GM23338 (cell line): ENCODE measurements at regions not wholly inside any gene's neighbourhood (a gene's known extent, or its start where the extent isn't known, plus 50 kb on each side); places are given as distances from the start of the nearest gene placed in this dataset.

ENCODE experiments used
- ATAC-seq: fragments of 200-7000 bp; cut with Tn5 transposase; 3 replicates; pipeline ENCODE4 v1.9.1; 2020
- DNase-seq: peaks from one replicate; pipeline ENCODE4 v3.0.0-alpha.2; 2015; ENCODE audit warnings: low spot score
- H2AFZ ChIP-seq: fragments of 200-600 bp; sonication (generic); 2 replicates; pipeline ENCODE4 v1.8.0; 2016; ENCODE audit warnings: antibody characterized with exemption, mild to moderate bottlenecking, moderate library complexity
- H3F3A ChIP-seq: fragments of 200-600 bp; sonication (generic); replicated peaks from 2 replicates; pipeline ENCODE4 v1.8.0; 2017; ENCODE audit warnings: antibody characterized with exemption, mixed run types, low read depth
- H3K27ac ChIP-seq: fragments of 200-600 bp; sonication (generic); 2 replicates; pipeline ENCODE4 v1.6.1; 2016; ENCODE audit warnings: low read depth
- H3K27me3 ChIP-seq: fragments of 200-600 bp; sonication (generic); 2 replicates; pipeline ENCODE4 v1.8.0; 2016; ENCODE audit warnings: mild to moderate bottlenecking, mixed run types, moderate library complexity; ENCODE audit not compliant: insufficient read depth
- H3K36me3 ChIP-seq: fragments of 200-600 bp; sonication (generic); 2 replicates; pipeline ENCODE4 v1.8.0; 2016; ENCODE audit warnings: mild to moderate bottlenecking; ENCODE audit not compliant: insufficient read depth
- H3K4me1 ChIP-seq: fragments of 200-600 bp; sonication (generic); 2 replicates; pipeline ENCODE4 v1.8.0; 2016; ENCODE audit warnings: mild to moderate bottlenecking, moderate library complexity; ENCODE audit not compliant: insufficient read depth
- H3K4me2 ChIP-seq: fragments of 200-600 bp; sonication (generic); 2 replicates; pipeline ENCODE4 v1.7.1; 2017; ENCODE audit warnings: mixed run types
- H3K4me3 ChIP-seq: fragments of 200-600 bp; sonication (generic); 2 replicates; pipeline ENCODE4 v1.6.1; 2016; ENCODE audit warnings: mixed run types
- H3K79me2 ChIP-seq: fragments of 200-600 bp; sonication (generic); replicated peaks from 2 replicates; pipeline ENCODE4 v1.8.0; 2017; ENCODE audit warnings: mild to moderate bottlenecking; ENCODE audit not compliant: insufficient read depth
- H3K9me2 ChIP-seq: fragments of 200-600 bp; sonication (generic); 2 replicates; pipeline ENCODE4 v1.8.0; 2017; ENCODE audit not compliant: insufficient read depth
- H4K20me1 ChIP-seq: fragments of 200-600 bp; sonication (generic); replicated peaks from 2 replicates; pipeline ENCODE4 v1.8.0; 2017; ENCODE audit warnings: mild to moderate bottlenecking; ENCODE audit not compliant: insufficient read depth
- H3K27ac Mint-ChIP-seq: 2 replicates; pipeline ENCODE4 v1.8.0; 2020; ENCODE audit warnings: inconsistent platforms, mild to moderate bottlenecking, moderate library complexity, mixed read lengths
- H3K27me3 Mint-ChIP-seq: 3 replicates; pipeline ENCODE4 v1.8.0; 2022; ENCODE audit warnings: low read depth, mild to moderate bottlenecking, moderate library complexity, mixed read lengths, inconsistent platforms; ENCODE audit not compliant: insufficient read depth, poor library complexity
- H3K36me3 Mint-ChIP-seq: 3 replicates; pipeline ENCODE4 v1.8.0; 2021; ENCODE audit warnings: low read depth, mild to moderate bottlenecking, inconsistent platforms, moderate library complexity, mixed read lengths
- H3K4me1 Mint-ChIP-seq: 3 replicates; pipeline ENCODE4 v1.8.0; 2020; ENCODE audit warnings: mild to moderate bottlenecking, inconsistent platforms, mixed read lengths
- H3K4me3 Mint-ChIP-seq: 3 replicates; pipeline ENCODE4 v1.8.0; 2021; ENCODE audit warnings: moderate library complexity, mild to moderate bottlenecking, inconsistent platforms, mixed read lengths
- H3K9me3 Mint-ChIP-seq: 3 replicates; pipeline ENCODE4 v1.8.0; 2020; ENCODE audit warnings: moderate library complexity, mild to moderate bottlenecking, inconsistent platforms, mixed read lengths
- ETS1 ChIP-seq: IDR thresholded peaks from 2 replicates; pipeline ENCODE4 v1.6.1; 2016; ENCODE audit warnings: antibody characterized with exemption
- EZH2 ChIP-seq: fragments of 200-600 bp; sonication (generic); IDR thresholded peaks from one replicate; pipeline ENCODE4 v1.8.0; 2017; ENCODE audit warnings: antibody characterized with exemption, mild to moderate bottlenecking, low read depth; ENCODE audit not compliant: unreplicated experiment
- JUNB ChIP-seq: IDR thresholded peaks from one replicate; pipeline ENCODE4 v1.6.1; 2016; ENCODE audit warnings: antibody characterized with exemption; ENCODE audit not compliant: unreplicated experiment
- POLR2AphosphoS5 ChIP-seq: IDR thresholded peaks from 2 replicates; pipeline ENCODE4 v1.6.1; 2016; ENCODE audit warnings: antibody characterized with exemption, low read depth
- REST ChIP-seq: IDR thresholded peaks from one replicate; pipeline ENCODE4 v1.6.1; 2018; ENCODE audit warnings: antibody characterized with exemption; ENCODE audit not compliant: unreplicated experiment
- STAT1 ChIP-seq: IDR thresholded peaks from one replicate; pipeline ENCODE4 v1.6.1; 2016; ENCODE audit warnings: antibody characterized with exemption; ENCODE audit not compliant: unreplicated experiment
- ZNF114 ChIP-seq: fragments of 250-450 bp; sonication (Bioruptor Pico); IDR thresholded peaks from 2 replicates; pipeline ENCODE4 v1.5.0; 2020; ENCODE audit warnings: mild to moderate bottlenecking, moderate library complexity
- ZNF331 ChIP-seq: fragments of 250-450 bp; sonication (Bioruptor Pico); IDR thresholded peaks from 2 replicates; pipeline ENCODE4 v1.5.0; 2020; ENCODE audit warnings: low read depth, mild to moderate bottlenecking, moderate library complexity
- ZNF462 ChIP-seq: fragments of 250-450 bp; sonication (Bioruptor Pico); IDR thresholded peaks from 2 replicates; pipeline ENCODE4 v1.5.0; 2020; ENCODE audit warnings: mild to moderate bottlenecking, moderate library complexity

DNA sequence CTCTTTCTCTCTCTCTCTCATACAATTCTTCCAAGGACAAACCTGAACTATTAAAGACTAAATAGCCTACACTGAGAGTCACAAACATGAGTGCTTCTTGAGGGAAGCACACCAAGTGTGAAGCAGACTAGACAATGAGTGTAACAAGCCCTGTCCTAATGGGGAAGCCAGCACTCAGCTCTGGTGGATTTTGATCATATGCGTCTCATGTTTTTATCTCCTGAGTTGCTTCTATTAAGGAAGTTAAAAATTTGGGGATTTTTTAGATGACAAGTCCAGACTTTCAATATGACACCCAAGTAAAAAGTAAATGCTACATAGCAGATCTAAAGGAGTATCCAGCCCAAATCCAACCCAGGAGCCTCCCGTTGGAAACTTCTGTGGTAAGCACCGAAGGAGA, 437.8 kb downstream of the RFC3 start:
- Mint-ChIP-seq H3K27ac (no peak overlapping the region), H3K4me1 (peaks cover 8% of the 10 kb centered on the region)
- no peak for DNase-seq

GRCh38 chr13:34256236-34256635, 438.3 kb downstream of the RFC3 start:
- H3K27me3 ChIP-seq = no peaks in the 10 kb centered on the region
- no peak overlapping the region for H2AFZ ChIP-seq
- H3K9me2 ChIP-seq = peaks cover 10% of the 10 kb centered on the region; the same call in 1 of the 2 replicates
- H3K79me2 ChIP-seq = no peaks in the 10 kb centered on the region
- no peaks in the 10 kb centered on the region; the same call in 1 of the 2 replicates for H3K36me3 ChIP-seq
- no peaks in the 10 kb centered on the region for H3F3A ChIP-seq
- Mint-ChIP-seq H3K27me3 (no peaks in the 10 kb centered on the region), H3K27ac (no peak overlapping the region), H3K4me1 (peaks cover 8% of the 10 kb centered on the region), H3K36me3 (peaks cover 5% of the 10 kb centered on the region; the same call in 2 of the 3 replicates), H3K9me3 (peaks cover 17% of the 10 kb centered on the region), H3K4me3 (no peak overlapping the region)
- ATAC-seq (no peak), DNase-seq (no peak)
- H3K4me3 ChIP-seq = no peak overlapping the region
- no peak overlapping the region for H3K4me2 ChIP-seq
- no peaks in the 10 kb centered on the region for H4K20me1 ChIP-seq
- no peak overlapping the region for H3K27ac ChIP-seq
- peaks cover 9% of the 10 kb centered on the region; the same call in 1 of the 2 replicates for H3K4me1 ChIP-seq
- TF ChIP-seq ZNF462 (CRISPR knock-in tag) = no peak

More for the DNA sequence above, 437.8 kb downstream of the RFC3 start:
- Mint-ChIP-seq H3K36me3 (peaks cover 3% of the 10 kb centered on the region; the same call in 2 of the 3 replicates), H3K27me3 (no peaks in the 10 kb centered on the region), H3K9me3 (peaks cover 14% of the 10 kb centered on the region), H3K4me3 (no peak overlapping the region)
- H2AFZ ChIP-seq = no peak overlapping the region
- H3K4me1 ChIP-seq = peaks cover 9% of the 10 kb centered on the region; the same call in 1 of the 2 replicates
- H3K9me2 ChIP-seq = peaks cover 10% of the 10 kb centered on the region; the same call in 1 of the 2 replicates
- no peak overlapping the region for H3K4me3 ChIP-seq
- no peaks in the 10 kb centered on the region for H3K79me2 ChIP-seq
- H3K4me2 ChIP-seq = no peak overlapping the region
- H3K36me3 ChIP-seq = no peaks in the 10 kb centered on the region; the same call in 1 of the 2 replicates
- TF ChIP-seq JUNB (no peak), ZNF114 (CRISPR knock-in tag) (no peak), ZNF331 (CRISPR knock-in tag) (no peak), REST (no peak), EZH2 (no peak), STAT1 (no peak), ETS1 (no peak), POLR2AphosphoS5 (no peak)
- H3K27ac ChIP-seq = no peak overlapping the region
- no peak for ATAC-seq
- H3F3A ChIP-seq = no peaks in the 10 kb centered on the region
- H3K27me3 ChIP-seq = no peaks in the 10 kb centered on the region
- H4K20me1 ChIP-seq = no peaks in the 10 kb centered on the region
